Nephron (organoid): ENCODE measurements at regions not wholly inside any gene's neighbourhood (a gene's known extent, or its start where the extent isn't known, plus 50 kb on each side); places are given as distances from the start of the nearest gene placed in this dataset.

Experiments used
- H3K27ac Mint-ChIP-seq, 3 experiments: 2 replicates each; pipeline ENCODE4 v1.8.0; 2020; ENCODE audit warnings: mixed read lengths in 3 of 3, mild to moderate bottlenecking in 2 of 3, moderate library complexity in 1 of 3
- H3K27me3 Mint-ChIP-seq: 2 replicates; pipeline ENCODE4 v1.8.0; 2021; ENCODE audit warnings: low read depth, mild to moderate bottlenecking, moderate library complexity, mixed read lengths
- H3K36me3 Mint-ChIP-seq: 2 replicates; pipeline ENCODE4 v1.8.0; 2020; ENCODE audit warnings: low read depth, mixed read lengths
- H3K4me1 Mint-ChIP-seq: 2 replicates; pipeline ENCODE4 v1.8.0; 2020; ENCODE audit warnings: mixed read lengths
- H3K4me3 Mint-ChIP-seq, 3 experiments: 2 replicates each; pipeline ENCODE4 v1.8.0; 2020; ENCODE audit warnings: mild to moderate bottlenecking in 3 of 3, mixed read lengths in 3 of 3, moderate library complexity in 2 of 3
- H3K9me3 Mint-ChIP-seq: 2 replicates; pipeline ENCODE4 v1.8.0; 2020; ENCODE audit warnings: mixed read lengths
- TF ChIP-seq, protein P1 (sequence below), 3 experiments: fragments of 200-600 bp; sonication (generic); IDR thresholded peaks; one replicate each; pipeline ENCODE4 v1.5.0; 2021; ENCODE audit warnings: antibody characterized with exemption in 3 of 3; ENCODE audit not compliant: unreplicated experiment in 3 of 3

DNA sequence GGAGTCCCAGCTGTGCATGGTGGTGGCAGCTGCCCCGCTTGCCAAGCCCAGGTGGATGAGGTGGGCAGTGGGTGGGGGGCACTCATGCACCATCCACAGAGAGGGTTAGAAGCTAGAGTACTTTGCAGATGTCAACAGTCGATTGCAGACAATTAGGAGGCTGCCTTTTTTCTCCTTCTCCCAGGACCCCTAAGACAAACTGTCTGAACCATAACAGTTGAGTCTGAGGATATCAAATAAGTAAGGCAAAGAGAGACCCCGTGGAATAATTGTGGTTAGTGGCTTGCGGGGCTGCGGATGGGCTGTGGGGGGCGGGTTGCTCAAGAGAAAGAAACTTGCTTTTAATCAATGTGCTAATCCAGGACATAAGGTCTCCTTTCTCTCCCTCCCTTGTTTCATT is 926.2 kb downstream of the VRK1 start:
- Mint-ChIP-seq H3K9me3 (peaks cover 11% of the 10 kb centered on the region), H3K4me3 (no peak overlapping the region), H3K4me1 (no peaks in the 10 kb centered on the region), H3K27ac (no peak overlapping the region), H3K36me3 (no peaks in the 10 kb centered on the region), H3K27me3 (peaks cover 12% of the 10 kb centered on the region)
- TF ChIP-seq, protein P1, sequence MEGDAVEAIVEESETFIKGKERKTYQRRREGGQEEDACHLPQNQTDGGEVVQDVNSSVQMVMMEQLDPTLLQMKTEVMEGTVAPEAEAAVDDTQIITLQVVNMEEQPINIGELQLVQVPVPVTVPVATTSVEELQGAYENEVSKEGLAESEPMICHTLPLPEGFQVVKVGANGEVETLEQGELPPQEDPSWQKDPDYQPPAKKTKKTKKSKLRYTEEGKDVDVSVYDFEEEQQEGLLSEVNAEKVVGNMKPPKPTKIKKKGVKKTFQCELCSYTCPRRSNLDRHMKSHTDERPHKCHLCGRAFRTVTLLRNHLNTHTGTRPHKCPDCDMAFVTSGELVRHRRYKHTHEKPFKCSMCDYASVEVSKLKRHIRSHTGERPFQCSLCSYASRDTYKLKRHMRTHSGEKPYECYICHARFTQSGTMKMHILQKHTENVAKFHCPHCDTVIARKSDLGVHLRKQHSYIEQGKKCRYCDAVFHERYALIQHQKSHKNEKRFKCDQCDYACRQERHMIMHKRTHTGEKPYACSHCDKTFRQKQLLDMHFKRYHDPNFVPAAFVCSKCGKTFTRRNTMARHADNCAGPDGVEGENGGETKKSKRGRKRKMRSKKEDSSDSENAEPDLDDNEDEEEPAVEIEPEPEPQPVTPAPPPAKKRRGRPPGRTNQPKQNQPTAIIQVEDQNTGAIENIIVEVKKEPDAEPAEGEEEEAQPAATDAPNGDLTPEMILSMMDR (IDR thresholded peaks at IDR 0.05; ENCODE audit: unreplicated experiment in 3 of 3) = no peak

DNA sequence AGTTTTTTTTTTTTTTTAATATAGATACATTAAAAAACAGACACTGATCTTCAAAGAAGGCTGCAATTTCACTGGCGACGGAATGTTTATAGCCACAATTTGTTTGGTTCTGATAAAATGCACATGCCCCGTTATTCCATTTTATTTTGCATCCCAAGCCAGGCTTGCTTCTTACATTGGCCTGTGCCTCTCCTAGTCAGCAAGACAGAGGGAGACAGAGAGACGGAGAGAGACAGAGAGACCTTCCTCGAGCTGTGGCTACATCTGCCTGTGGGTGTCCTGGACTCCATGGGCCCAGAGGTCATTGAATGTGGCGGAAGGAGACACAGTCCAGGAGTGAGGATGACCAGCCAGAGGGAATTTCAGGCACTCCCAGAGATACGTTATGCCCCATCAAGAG is 926.6 kb downstream of the VRK1 start:
- H3K27me3 Mint-ChIP-seq = peaks cover 12% of the 10 kb centered on the region
- H3K9me3 Mint-ChIP-seq = peaks cover 11% of the 10 kb centered on the region
- TF ChIP-seq, protein P1 (IDR thresholded peaks at IDR 0.05; ENCODE audit: unreplicated experiment in 3 of 3) = no peak
- H3K36me3 Mint-ChIP-seq = no peaks in the 10 kb centered on the region
- H3K4me3 Mint-ChIP-seq = no peak overlapping the region
- no peaks in the 10 kb centered on the region for H3K4me1 Mint-ChIP-seq
- H3K27ac Mint-ChIP-seq = no peak overlapping the region

DNA sequence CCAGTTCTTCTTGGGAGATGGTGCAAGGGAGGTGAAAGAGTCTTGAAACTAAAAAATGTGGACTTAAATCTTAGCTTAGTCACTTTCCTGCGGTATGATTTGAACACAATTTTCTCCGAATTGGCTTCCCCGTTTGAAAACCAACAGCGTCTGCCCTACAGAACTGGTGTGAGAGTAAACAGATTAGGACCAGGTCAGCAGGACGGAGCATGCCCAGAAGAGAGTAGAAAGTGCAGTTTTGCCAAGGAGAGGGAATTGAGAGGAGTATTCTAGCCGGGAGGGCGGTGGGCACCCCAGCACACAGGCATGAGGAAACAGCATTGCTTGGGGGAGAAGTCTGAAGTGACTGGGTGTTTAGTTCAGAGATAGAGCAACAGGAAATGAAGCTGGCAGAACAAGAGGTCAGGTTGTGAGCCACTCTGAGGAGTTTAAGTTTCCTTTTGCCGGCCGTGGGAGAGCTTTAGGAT is 927.1 kb downstream of the VRK1 start:
- H3K4me3 Mint-ChIP-seq = no peak overlapping the region

DNA sequence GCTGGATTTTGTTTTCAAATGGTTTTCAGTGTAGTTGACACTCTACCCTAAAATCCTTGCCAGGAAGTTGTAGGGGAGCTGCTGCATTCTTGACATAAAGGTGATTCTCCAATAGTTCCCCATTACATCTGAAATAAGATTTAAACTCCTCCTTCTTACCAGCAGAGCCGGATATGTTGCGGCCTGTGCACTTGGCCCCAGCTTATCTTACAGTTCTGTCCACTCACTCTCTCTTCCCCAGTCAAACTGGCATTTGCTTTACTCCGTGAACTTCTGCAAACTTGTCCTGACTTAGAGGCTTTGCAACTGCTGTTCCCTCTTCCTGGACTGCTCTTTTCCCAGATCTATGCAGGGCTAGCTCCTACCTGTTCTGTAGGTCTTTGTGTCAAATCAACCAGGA is 929.5 kb downstream of the VRK1 start:
- Mint-ChIP-seq H3K9me3 (peaks cover 12% of the 10 kb centered on the region), H3K4me1 (no peaks in the 10 kb centered on the region), H3K4me3 (no peak overlapping the region), H3K36me3 (no peaks in the 10 kb centered on the region), H3K27ac (no peak overlapping the region), H3K27me3 (peaks cover 15% of the 10 kb centered on the region)
- TF ChIP-seq, protein P1 (IDR thresholded peaks at IDR 0.05; ENCODE audit: unreplicated experiment in 3 of 3) = no peak

More for the DNA sequence above, 927.1 kb downstream of the VRK1 start:
- Mint-ChIP-seq H3K4me1 (no peaks in the 10 kb centered on the region), H3K9me3 (peaks cover 11% of the 10 kb centered on the region), H3K27me3 (peaks cover 12% of the 10 kb centered on the region), H3K27ac (no peak overlapping the region), H3K36me3 (no peaks in the 10 kb centered on the region)
- TF ChIP-seq, protein P1 (IDR thresholded peaks at IDR 0.05; ENCODE audit: unreplicated experiment in 3 of 3) = no peak

DNA sequence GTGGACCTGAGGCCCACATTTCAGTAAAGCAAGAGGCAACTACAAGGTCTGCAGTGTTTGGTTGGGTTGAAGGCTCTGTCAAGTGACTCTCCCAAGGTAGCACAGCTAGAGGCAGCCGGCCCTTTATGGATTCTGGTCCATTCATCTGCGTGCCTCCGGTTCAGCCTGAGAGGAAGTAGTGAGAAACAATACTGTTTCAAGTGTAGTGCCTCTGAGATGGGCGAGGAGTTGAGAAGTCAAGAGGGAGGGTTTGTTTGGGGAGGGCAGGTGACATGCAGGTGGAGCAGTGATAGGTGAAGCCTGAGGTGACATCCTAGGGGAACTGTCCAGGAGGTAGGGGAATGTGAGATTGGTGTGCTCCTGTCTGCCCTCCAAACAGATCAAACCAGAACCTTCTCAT is 933.5 kb downstream of the VRK1 start:
- Mint-ChIP-seq H3K4me1 (no peaks in the 10 kb centered on the region), H3K9me3 (peaks cover 8% of the 10 kb centered on the region), H3K4me3 (no peak overlapping the region), H3K27ac (no peak overlapping the region), H3K36me3 (no peaks in the 10 kb centered on the region), H3K27me3 (peaks cover 12% of the 10 kb centered on the region)
- TF ChIP-seq, protein P1 (IDR thresholded peaks at IDR 0.05; ENCODE audit: unreplicated experiment in 3 of 3) = no peak

- H3K4me1 Mint-ChIP-seq = peaks cover 5% of the 10 kb centered on the region
- TF ChIP-seq, protein P1 (IDR thresholded peaks at IDR 0.05; ENCODE audit: unreplicated experiment in 3 of 3) = no peak
- H3K4me3 Mint-ChIP-seq = no peak overlapping the region
- H3K9me3 Mint-ChIP-seq = peaks cover 5% of the 10 kb centered on the region
- H3K27me3 Mint-ChIP-seq = peaks cover 12% of the 10 kb centered on the region
- no peak overlapping the region for H3K27ac Mint-ChIP-seq
- no peaks in the 10 kb centered on the region for H3K36me3 Mint-ChIP-seq
These were observed 934.6 kb downstream of the VRK1 start for GRCh38 chr14:97731800-97732199.
